NB4 (cell line): ENCODE measurements at regions not wholly inside any gene's neighbourhood (a gene's known extent, or its start where the extent isn't known, plus 50 kb on each side); places are given as distances from the start of the nearest gene placed in this dataset.

Experiments used
- DNase-seq: peaks from one replicate; pipeline ENCODE4 v3.0.0; 2010; ENCODE audit warnings: low read depth
- H3K4me3 ChIP-seq: one replicate; pipeline ENCODE4 v1.5.1; 2011; ENCODE audit warnings: mild to moderate bottlenecking, low read depth, low read length, moderate library complexity
- CTCF ChIP-seq: IDR thresholded peaks from one replicate; pipeline ENCODE4 v1.5.1; 2012; ENCODE audit warnings: low read depth, low read length
- MAX ChIP-seq: IDR thresholded peaks from 2 replicates; pipeline ENCODE4 v1.6.1; 2011; ENCODE audit warnings: low read depth, low read length
- MYC ChIP-seq: IDR thresholded peaks from 2 replicates; pipeline ENCODE4 v1.6.1; 2011; ENCODE audit warnings: low read depth, low read length
- POLR2A ChIP-seq: IDR thresholded peaks from 2 replicates; pipeline ENCODE4 v1.6.1; 2011; ENCODE audit warnings: mild to moderate bottlenecking; ENCODE audit not compliant: insufficient read length; ENCODE audit errors: extremely low read depth

- H3K4me3 ChIP-seq = no peak overlapping the region
- no peak for DNase-seq
- TF ChIP-seq MAX = no peak
- no peak for TF ChIP-seq CTCF
- no peak for TF ChIP-seq MYC
- TF ChIP-seq POLR2A = no peak
Observed at GRCh38 chr4:106764774-106765173, 271.3 kb downstream of the DKK2 start.

- TF ChIP-seq POLR2A (no peak), MYC (no peak), CTCF (no peak), MAX (no peak)
- DNase-seq = no peak
- no peak overlapping the region for H3K4me3 ChIP-seq
Observed at GRCh38 chr4:106762666-106763443, 273.3 kb downstream of the DKK2 start.

- no peak overlapping the region for H3K4me3 ChIP-seq
- no peak for TF ChIP-seq CTCF
- TF ChIP-seq POLR2A = no peak
- TF ChIP-seq MAX = no peak
- no peak for TF ChIP-seq MYC
- no peak for DNase-seq
Observed at GRCh38 chr4:106753426-106753825, 282.7 kb downstream of the DKK2 start.

GRCh38 chr4:106746451-106746850, 289.7 kb downstream of the DKK2 start:
- TF ChIP-seq MYC = no peak
- TF ChIP-seq MAX = no peak
- TF ChIP-seq POLR2A = no peak
- TF ChIP-seq CTCF = no peak
- no peak overlapping the region for H3K4me3 ChIP-seq
- peak; percentile 60 for DNase-seq

GRCh38 chr4:106738121-106738520, 298.0 kb downstream of the DKK2 start:
- TF ChIP-seq POLR2A (no peak), MYC (no peak), CTCF (no peak), MAX (no peak)

More at GRCh38 chr4:106738121-106738520, 298.0 kb downstream of the DKK2 start:
- no peak overlapping the region for H3K4me3 ChIP-seq
- DNase-seq = no peak
